ENCODE measurements at regions not wholly inside any gene's neighbourhood (a gene's known extent, or its start where the extent isn't known, plus 50 kb on each side); places are given as distances from the start of the nearest gene placed in this dataset.

DNA sequence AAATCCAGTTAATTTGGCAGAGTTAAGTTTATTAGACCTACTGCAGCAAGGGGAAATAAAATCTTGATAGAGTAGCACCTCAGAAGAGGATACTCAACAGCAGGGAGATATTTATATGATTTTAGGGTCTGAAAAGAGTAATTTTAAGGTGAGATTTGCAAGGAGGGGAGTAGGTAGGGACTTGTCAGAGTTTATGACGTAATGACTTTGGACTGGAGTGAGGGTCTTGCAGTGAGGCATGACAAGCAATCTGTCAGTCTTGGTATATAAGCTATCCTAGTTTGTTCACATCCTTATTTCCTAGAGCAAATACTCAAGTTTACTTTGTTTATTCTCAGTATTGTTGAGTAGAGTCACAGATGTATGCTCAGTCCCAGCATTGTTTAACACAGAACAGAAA lies 722.6 kb downstream of the TLE4 start:
- no peak for DNase-seq

DNA sequence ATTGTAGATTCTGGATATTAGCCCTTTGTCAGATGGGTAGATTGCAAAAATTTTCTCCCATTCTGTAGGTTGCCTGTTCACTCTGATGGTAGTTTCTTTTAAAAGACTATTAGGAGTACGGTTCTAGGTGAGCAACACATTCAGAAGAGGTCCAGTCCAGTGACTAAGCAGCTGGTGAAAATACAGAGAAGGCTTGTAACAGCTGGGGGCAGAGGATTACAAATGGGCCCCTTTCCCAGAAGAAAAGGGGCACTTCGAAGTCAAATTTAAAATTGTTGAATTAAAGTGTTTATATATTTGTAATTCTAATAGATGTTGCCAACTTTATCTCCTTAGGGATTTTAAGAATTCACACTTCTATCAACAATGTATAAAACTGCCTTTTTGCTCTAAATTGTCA lies 720.5 kb downstream of the TLE4 start:
- no peak for DNase-seq

DNA sequence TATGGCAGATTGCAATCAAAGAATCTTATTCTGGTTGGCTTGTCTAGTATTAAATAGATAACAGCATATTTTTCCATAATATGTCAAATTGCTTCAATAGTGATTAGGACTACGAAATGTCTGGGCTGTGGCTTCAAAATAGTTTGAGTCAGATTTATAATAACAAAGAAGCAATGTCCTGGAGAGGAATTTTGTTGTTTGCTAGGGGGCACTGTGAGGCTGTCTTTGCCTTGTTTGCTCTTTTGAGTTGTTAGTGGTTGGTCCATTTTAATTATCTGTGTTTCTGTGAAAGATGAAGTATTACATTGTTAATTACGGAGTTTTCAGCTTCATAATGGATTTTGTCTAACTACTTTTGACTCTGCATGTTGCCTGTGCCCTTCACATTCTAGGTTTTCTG lies 713.6 kb downstream of the TLE4 start:
- DNase-seq: no peak

DNA sequence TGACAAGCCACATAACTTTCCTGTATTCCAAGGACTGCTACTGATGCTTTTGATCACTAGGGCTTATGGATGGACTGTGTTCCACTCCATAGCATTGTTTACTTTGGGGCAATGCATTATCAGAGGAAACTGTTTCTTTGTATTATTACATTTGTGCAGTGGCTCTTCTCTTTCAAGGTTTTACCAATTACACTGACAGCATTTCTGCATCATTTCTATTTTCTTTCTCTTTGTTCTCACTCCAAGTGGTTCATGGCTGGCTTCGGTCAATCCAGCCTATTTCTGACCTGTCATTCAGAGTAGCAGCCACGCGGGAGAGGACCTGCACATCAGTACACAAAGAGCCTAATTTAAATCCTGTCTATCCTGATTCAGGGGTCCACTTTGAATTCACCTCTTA lies 711.0 kb downstream of the TLE4 start:
- no peak for DNase-seq

DNA sequence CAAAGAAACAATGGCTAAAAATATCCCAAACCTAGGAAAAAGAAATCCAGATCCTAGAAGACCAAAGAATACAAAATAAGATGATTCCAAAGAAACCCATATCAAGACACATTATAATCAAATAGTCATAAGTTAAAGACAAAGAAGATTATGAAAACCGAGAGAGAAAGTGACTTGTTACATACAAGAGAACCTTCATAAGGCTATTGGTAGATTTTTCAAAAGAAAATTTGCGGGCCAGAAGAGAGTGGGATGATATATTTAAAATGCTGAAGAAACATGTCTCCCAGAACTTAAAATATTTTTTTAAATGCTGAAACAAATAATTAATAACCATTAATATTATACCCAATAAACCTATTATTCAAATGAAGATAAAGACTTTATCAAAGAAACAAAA lies 687.3 kb downstream of the TLE4 start:
- DNase-seq: no peak

DNA sequence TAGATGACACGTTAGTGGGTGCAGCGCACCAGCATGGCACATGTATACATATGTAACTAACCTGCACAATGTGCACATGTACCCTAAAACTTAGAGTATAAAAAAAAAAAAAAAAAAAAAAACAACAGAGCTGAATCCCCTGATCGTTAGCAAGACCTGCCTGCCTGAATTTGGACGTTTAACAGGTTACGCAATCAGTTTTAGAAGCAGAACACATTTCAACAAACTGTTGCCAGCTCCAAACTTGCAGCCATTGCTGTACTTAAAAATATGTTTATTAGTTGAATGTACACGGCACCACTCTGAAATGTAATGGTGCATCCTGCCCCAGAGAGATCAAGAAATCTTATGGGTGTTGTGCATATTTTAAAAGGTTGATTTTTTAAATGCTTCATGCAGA lies 680.0 kb downstream of the TLE4 start:
- DNase-seq: no peak

DNA sequence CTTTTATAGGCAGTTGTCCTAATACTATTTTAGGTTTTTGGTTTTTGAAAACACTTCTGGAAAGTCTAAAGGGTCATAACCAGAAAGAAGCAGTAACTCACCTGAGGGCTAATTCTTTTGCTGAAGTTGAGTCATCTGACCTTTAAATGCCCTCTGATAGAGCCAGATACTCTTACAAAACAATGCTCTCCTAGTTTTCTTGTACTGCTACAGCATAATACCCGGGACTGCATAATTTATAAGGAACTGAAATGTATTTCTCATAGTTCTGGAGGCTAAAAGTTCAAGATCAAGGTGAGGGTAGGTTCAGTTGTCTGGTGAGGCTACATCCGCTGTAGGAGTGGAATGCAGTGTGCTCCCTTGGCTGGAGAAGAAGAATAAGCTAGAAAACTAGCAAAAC lies 670.3 kb downstream of the TLE4 start:
- DNase-seq: no peak

DNA sequence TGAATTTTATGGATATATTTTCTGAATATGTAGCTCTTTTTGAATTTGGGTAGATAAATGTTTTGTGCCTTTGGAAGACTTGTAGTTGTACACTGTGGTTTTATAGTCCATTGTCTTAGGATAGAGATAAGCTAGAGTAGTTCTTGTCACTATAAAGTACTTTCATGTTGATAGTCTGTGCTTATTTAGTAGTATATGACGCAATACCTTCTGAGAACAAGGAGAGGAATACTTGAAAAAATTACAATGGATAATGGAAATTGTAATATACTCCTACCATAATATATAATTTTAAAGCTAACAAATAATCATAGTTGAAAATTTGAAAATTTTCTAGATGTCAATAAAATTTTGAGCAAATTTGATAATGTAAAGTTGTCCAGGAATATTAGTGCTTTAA lies 664.0 kb downstream of the TLE4 start:
- DNase-seq: no peak

DNA sequence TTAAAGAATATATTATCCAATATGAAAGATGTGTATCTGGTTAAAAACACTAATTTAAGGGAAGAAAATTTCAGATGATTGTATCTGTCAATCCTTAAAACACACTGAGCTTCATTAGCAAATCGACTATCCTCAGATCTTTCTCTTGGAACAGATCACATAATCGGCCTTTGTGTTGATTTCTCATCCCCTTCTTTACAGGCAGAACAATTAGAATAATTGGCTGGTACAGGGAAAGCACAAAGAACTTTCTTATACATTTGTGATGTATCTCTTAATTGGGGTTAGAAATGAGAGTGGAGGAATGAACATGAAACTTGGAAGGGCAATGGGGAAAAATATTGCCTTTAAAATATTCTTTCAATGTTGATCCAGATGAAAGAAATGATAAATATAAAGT lies 662.1 kb downstream of the TLE4 start:
- DNase-seq: no peak

DNA sequence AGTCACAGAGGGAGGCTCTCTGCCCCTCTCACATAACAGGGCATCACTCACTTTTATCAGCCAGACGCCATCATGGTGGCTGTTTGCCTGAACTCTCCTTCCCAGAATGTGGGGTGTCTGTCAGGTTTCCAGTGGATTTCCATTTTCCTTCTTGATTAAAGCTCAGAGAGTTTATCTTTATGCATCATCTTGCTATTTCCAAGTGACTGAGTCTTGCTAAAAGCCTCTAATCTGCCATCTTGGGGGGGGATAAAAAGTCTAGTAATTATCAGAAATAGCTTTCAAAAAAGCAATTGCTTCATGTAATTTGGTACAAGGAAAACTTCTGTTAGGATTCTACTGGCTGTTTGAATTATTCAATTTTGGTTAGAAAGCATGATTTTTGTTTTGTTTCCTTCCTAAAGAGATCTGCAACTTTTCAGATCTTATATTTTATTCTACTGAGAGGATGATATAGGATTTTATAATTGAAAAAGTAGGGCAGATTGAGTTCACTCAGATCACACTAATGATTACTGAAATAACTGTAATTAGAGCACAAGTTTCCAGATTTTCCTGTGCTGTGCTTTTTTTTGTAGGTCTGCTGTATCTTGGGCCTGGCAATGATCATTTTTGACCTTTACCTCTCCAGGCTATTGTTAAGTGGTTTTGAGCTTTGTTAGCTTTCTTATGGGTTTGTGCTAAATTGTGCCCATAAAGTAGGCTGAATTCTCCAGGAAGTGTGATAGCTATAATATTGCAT lies 661.5 kb downstream of the TLE4 start:
- DNase-seq: no peak

DNA sequence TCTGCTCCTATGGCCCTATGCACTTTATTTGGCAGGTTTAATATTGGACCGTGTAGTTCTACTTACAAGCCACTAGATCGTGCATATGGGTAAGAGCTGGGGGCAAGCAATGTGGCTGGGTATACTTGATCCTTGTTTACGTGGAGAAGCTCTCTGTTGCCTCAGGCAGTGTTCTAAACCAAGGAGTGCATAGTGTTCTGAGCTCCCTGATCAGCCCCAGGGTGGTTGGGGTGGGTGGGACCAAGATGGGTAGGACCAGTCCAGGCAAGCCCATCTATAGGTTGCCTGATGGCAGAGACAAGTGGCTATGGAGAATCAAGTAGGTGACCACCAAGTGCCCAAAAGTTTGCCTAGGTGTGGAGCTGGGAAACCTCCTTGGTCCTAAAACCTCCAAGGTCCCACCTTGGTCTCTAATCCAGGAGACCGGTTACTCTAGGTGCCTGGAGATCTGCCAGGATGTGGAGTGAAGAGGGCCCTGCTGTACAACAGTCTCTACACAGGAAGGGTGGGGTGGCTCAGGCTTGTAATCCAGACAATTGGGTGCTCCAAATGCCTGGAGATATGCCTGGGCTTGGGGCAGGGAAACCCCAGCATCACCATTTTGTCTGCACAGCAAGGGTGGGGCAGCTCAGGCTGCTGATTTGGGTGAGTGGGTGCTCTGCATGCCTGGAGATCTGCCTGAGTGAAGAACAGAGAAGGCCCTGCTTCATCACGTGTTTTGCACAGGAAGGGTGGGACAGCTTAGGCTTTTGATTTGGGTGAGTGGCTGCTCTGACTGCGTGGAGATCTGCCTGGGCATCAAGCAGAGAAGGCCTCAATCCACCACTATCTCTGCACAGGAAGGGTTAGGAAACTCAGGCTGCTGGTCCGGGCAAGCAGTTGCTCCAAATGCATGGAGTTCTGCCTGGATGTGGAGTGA lies 659.8 kb downstream of the TLE4 start:
- DNase-seq: no peak

DNA sequence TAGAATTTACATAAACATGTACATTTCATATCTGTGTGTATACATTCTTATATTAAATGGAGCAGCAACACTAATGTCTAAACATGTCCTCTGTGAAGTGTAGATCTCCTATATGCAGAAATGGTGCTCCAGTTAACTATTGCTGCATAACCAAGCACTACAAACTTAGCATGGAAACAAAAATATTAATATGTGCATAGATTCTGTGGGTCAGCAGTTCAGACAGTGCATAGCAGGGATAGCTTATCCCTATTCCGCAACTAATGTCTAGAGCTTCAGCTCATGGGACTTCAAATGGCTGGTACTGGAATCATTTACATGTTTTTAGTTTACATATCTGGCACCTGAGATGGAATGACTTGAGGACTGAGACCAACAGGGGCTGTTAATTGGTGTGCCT lies 652.1 kb downstream of the TLE4 start:
- DNase-seq: no peak

DNA sequence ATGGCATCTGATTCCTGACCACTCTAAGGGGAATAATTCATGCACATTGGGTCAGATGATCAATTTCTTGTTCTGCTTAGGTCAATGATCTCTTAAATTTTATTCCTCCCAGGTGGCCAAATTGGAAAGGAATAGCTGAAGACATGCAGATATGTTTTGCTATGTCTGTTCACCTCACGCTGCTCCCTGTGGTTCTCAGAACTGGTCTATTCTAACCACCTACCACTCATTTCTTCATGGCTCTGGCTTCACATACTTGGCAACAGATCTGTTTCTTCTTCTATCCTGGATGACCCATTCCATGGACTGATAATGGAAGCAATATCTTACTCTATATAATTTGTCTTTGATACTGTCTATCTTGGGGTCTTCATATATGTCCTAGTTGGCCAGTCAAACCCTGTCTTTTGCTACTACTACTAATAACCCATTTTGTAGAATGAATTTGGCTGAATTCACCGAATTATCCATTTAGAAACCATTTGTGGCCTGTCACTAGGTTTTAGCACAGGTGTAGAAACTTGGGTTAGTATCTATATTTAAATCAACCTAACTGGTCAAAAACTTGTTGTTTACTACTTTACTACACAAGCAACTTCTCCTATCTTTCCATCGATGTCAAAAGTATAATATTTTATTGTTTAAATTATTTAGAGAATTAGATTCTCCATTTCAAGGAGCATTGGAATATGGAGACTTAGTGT lies 650.9 kb downstream of the TLE4 start:
- DNase-seq: no peak

DNA sequence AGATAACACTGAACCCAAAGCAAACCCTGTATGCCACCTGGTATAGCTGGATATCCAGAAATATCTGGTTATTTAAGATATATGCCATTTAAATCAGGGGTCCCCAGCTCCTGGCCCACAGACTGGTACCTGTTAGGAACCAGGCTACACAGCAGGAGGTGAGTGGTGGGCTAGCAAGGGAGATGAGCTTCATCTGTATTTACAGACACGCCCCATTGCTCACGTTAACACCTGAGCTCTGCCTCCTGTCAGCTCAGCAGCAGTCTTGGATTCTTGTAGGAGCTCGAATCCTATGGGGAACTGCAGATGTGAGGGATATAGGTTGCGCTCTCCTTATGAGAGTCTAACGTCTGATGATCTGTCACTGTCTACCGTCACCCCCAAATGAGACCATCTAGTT lies 646.6 kb downstream of the TLE4 start:
- DNase-seq: no peak

DNA sequence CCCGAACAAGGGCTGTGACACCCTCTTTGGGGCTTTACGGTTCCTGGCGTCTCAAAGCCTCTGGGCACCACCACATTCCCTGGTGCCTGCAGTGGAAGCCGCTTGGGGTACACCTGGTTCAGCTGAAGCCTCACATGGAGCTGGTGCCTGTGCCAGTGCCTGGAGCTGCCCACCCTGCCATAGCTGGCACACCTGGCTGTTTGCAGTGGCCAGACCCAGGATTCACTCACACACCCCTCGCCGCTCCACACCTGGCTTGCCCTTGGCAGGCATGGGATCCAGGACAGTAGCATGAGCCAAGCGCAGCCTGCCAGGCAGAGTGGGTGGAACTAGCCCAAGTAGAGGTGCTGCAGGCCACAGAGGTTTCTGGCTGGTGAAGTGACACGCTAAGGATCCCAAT lies 641.8 kb downstream of the TLE4 start:
- no peak for DNase-seq

DNA sequence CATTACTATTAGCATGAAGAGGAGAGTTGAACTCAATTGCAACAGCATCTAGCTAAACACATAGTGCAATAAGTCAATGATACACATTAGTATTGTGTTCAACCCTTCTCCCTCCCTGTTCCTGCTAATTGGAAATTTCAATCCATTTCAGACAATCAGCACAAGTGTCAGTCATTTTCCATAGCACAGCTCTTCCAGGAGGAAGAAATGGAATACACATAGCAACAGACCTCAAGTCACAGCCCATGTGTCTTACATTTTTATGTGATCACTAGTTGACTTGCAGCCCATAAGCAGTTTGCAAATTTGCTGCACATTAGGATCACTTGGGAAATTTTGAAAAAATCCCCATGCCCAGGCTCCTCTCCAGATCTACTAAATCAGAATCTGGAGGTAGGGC lies 636.9 kb downstream of the TLE4 start:
- no peak for DNase-seq

DNA sequence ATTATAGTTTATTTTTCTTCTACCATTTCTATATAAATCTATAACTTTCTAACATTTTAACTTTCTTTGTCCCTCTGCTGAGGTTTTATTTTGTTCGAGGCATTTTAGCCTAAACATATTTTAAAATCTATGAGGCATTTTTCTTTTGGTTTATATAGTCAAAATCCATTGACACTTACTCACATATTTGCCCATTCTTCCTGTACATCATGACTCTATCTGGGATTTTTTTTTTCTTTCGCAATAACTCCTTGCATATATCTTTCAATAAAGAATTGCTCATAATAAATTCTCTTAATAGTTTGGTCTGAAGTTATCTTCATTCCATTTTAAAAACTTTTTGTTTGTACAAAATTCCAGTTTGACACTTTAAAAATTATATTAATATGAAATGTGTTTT lies 632.3 kb downstream of the TLE4 start:
- no peak for DNase-seq

DNA sequence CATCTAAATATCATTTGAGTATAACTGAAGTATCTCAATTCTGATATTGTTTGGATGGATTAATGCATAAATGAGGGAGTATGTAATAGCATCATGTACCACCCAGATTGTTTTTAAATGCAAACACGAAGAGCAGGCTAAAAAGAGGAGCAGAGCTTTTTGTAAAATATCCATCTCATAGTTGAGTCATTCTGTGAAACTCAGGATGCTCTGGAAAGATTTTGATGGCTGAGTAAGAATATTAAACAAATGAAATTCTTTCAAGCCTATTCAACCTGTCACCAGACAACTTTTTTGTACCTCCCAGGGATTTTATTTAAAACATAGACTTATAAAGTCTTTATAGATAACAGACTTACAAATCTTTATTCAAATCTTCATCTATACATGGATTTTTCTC lies 625.9 kb downstream of the TLE4 start:
- no peak for DNase-seq

DNA sequence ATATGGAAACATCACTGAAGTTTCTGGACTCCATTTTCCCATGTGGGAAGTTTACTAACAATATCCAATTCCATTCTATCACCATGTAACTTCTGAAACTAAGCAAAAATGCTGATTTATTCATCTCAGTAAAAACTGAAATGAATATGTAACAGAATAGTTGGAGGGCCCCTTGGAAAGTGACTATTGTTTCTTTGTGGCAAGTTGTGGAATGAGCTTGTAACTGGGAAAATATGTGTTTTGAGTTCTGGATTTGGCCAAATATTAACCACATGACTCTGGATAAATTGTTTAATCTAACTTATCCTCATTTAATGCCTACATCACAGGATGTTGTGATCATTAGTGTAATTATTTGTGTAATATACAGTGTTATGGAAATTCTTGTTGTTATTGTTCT lies 619.3 kb downstream of the TLE4 start:
- no peak for DNase-seq

DNA sequence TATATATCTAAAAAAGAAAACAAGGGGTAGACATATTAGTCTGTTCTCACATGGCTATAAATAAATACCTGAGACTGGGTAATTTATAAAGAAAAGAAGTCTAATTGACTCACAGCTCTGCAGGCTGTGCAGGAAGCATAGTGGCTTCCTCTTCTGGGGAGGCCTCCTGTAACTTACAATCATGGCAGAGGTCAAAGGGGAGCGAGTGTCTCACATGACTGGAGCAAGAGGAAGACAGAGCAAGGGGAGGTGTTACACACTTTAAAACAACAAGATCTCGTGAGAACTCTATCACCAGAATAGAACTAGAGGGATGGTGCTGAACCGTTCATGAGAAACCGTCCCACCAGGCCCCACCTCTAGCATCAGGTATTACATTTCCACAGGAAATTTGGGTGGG lies 616.8 kb downstream of the TLE4 start:
- DNase-seq: no peak

DNA sequence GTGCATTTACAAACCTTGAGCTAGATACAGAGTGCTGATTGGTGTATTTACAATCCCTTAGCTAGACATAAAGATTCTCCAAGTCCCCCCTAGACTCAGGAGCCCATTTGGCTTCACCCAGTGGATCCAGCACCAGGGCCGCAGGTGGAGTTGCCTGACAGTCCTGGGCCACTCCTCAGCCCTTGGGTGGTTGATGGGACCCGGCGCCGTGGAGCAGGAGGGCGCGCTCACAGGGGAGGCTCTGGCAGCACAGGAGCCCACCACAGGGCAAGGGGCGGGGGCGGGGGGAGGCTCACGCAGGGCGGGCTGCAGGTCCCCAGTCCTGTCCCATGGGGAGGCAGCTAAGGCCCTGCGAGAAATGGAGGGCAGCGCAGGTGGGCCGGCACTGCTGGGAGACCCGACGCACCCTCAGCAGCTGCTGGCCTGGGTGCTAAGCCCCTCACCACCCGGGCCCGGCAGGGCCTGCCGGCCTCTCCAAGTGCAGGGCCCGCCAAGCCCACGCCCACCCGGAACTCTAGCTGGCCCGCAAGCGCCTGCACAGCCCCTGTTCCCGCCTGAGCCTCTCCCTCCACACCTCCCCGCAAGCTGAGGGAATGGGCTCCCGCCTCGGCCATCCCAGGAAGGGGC lies 613.5 kb downstream of the TLE4 start:
- DNase-seq: no peak

DNA sequence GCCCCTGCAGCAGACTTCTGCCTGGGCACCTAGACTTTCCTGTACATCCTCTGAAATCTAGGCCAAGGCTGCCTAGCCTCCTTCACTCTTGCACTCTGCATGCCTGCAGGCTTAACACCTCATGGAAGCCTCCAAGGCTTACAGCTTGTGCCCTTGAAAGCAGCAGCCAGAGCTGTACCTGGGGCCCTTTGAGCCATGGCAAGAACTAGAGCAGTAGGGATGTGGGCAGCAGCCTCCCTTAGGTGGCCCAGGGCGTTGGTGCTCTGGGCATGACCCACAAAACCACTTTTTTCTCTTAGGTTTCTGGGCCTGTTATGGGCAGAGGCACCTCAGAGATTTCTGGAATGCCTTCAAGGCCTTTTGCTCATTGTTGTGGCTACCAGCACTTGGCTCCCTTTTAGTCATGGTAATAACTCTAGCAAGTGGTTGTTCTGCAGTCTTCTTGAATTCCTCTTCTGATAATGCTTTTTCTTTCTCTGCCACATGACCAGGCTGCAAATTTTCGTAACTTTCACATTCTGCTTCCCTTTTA lies 606.2 kb downstream of the TLE4 start:
- no peak for DNase-seq
